Adrenal gland (tissue), 9 donors: ENCODE measurements at regions not wholly inside any gene's neighbourhood (a gene's known extent, or its start where the extent isn't known, plus 50 kb on each side); places are given as distances from the start of the nearest gene placed in this dataset.

Source experiments
- DNase-seq, 7 donors: peaks; one replicate each; pipeline ENCODE4 v3.0.0-alpha.2; 2019 to 2020
- H3K27ac ChIP-seq, 5 donors: fragments of 200-600 bp; sonication (generic) in 4 of 5; 1 replicate in 3 of 5; 2 replicates in 2 of 5; pipeline versions ENCODE4 v1.5.1 to v1.8.0; 2016 to 2020; ENCODE audit warnings: mild to moderate bottlenecking in 1 of 5
- H3K27me3 ChIP-seq: fragments of 200-600 bp; 2 replicates; pipeline ENCODE4 v1.8.0; 2021
- H3K36me3 ChIP-seq, 2 donors: fragments of 200-600 bp; replicated peaks in 1 of 2; 1 replicate in 1 of 2; 2 replicates in 1 of 2; pipeline versions ENCODE4 v1.5.1 to v1.8.0; 2018 to 2022
- H3K4me1 ChIP-seq, 2 donors: fragments of 200-600 bp; replicated peaks in 1 of 2; 1 replicate in 1 of 2; 2 replicates in 1 of 2; pipeline versions ENCODE4 v1.5.1 to v1.8.0; 2018 to 2021
- H3K4me3 ChIP-seq, 4 donors: fragments of 200-600 bp; sonication (generic) in 3 of 4; one replicate each; pipeline ENCODE4 v1.5.1; 2016 to 2018
- H3K9me3 ChIP-seq, 3 donors: fragments of 200-600 bp; sonication (generic) in 1 of 3; replicated peaks in 1 of 3; 1 replicate in 2 of 3; 2 replicates in 1 of 3; pipeline versions ENCODE4 v1.5.1 to v1.8.0; 2016 to 2021
- CTCF ChIP-seq, 6 experiments: fragments of 450-650 bp in 4 of 6; fragments of 200-600 bp in 2 of 6; sonication (generic) in 1 of 6; IDR thresholded peaks; 1 replicate in 5 of 6; 2 replicates in 1 of 6; pipeline versions ENCODE4 v1.5.1 to v1.8.0; 2016 to 2021; ENCODE audit warnings: antibody characterized with exemption in 6 of 6, mild to moderate bottlenecking in 2 of 6, moderate library complexity in 1 of 6
- POLR2A ChIP-seq, 2 donors: fragments of 450-650 bp; IDR thresholded peaks; one replicate each; pipeline ENCODE4 v1.6.1; 2017; ENCODE audit warnings: antibody characterized with exemption in 2 of 2, mild to moderate bottlenecking in 2 of 2, moderate library complexity in 1 of 2
- WGBS, 4 donors: extraction: QIAGEN DNeasy Blood & Tissue Kit in 2 of 4; methylation state at CpG; one replicate each; pipeline versions ENCODE4 v1.1.5 to v1.1.7; 2013 to 2017; 5-methylcytosine and 5-hydroxymethylcytosine counted together
- intact Hi-C, 2 donors: fragments of 100-400 bp; cut with DNase I; formaldehyde crosslinking; loops; one replicate each; pipeline versions ENCODE4 v1.14.1 to v1.15.0; 2022 to 2023
- donor health status: healthy with polysubstance abuse.
- donor health status: Bipolar disorder and iron deficiency.
- donor health status: DM: yes; HTN: yes; CAD: no.
- donor health status: DM: no; HTN: no; CAD: no.
- donor health status: DM: no; HTN: no; CAD: no.

- TF ChIP-seq POLR2A (IDR thresholded peaks at IDR 0.05) = no peak
- TF ChIP-seq CTCF (IDR thresholded peaks at IDR 0.05) = no peak
- H3K36me3 ChIP-seq = no peaks in the 10 kb centered on the region
- no peaks in the 10 kb centered on the region for H3K4me1 ChIP-seq
- intact Hi-C loops = no loop called here
- H3K9me3 ChIP-seq = no peaks in the 10 kb centered on the region
- no peak overlapping the region for H3K27ac ChIP-seq
- H3K4me3 ChIP-seq = no peak overlapping the region
- no peak for DNase-seq
- H3K27me3 ChIP-seq = no peaks in the 10 kb centered on the region
- WGBS, 4 donors = 83 to 100% (median 100%) methylated on average over 1 of the region's 1 CpG
Observed at GRCh38 chr13:90700340-90700739, 647.1 kb upstream of the MIR17HG start.

- TF ChIP-seq CTCF (IDR thresholded peaks at IDR 0.05) = no peak
- no peak for TF ChIP-seq POLR2A (IDR thresholded peaks at IDR 0.05)
- Histone ChIP-seq H3K36me3 (no peaks in the 10 kb centered on the region), H3K4me3 (no peak overlapping the region), H3K4me1 (no peaks in the 10 kb centered on the region), H3K27me3 (no peaks in the 10 kb centered on the region), H3K27ac (no peak overlapping the region), H3K9me3 (no peaks in the 10 kb centered on the region)
- intact Hi-C loops = no loop called here
- no peak for DNase-seq
- 89 to 95% (median 92%) methylated on average over 2 of the region's 2 CpGs for WGBS, 4 donors
Observed at GRCh38 chr13:90701264-90701663, 646.2 kb upstream of the MIR17HG start.

GRCh38 chr13:90702050-90702449 is 645.4 kb upstream of the MIR17HG start:
- DNase-seq = no peak
- H3K36me3 ChIP-seq = no peaks in the 10 kb centered on the region
- no peaks in the 10 kb centered on the region for H3K27me3 ChIP-seq
- no peak for TF ChIP-seq POLR2A (IDR thresholded peaks at IDR 0.05)
- no peak overlapping the region for H3K4me3 ChIP-seq
- H3K27ac ChIP-seq = no peak overlapping the region
- H3K4me1 ChIP-seq = no peaks in the 10 kb centered on the region
- no peaks in the 10 kb centered on the region for H3K9me3 ChIP-seq
- intact Hi-C loops = no loop called here
- 84 to 97% (median 91%) methylated on average over 5 of the region's 5 CpGs for WGBS, 4 donors

GRCh38 chr13:90706631-90707030 is 640.9 kb upstream of the MIR17HG start:
- no peaks in the 10 kb centered on the region for H3K27me3 ChIP-seq
- H3K4me3 ChIP-seq = no peak overlapping the region
- no peaks in the 10 kb centered on the region for H3K9me3 ChIP-seq
- intact Hi-C loops = no loop called here
- H3K36me3 ChIP-seq = no peaks in the 10 kb centered on the region
- no peak for DNase-seq
- H3K27ac ChIP-seq = no peak overlapping the region
- WGBS, 4 donors = 85 to 99% (median 97%) methylated on average over 4 of the region's 4 CpGs
- H3K4me1 ChIP-seq = no peaks in the 10 kb centered on the region
- TF ChIP-seq CTCF (IDR thresholded peaks at IDR 0.05) = no peak
- TF ChIP-seq POLR2A (IDR thresholded peaks at IDR 0.05) = no peak

GRCh38 chr13:90708128-90708527 is 639.4 kb upstream of the MIR17HG start:
- H3K4me1 ChIP-seq = no peaks in the 10 kb centered on the region
- H3K4me3 ChIP-seq = no peak overlapping the region
- no peaks in the 10 kb centered on the region for H3K9me3 ChIP-seq
- no peaks in the 10 kb centered on the region for H3K36me3 ChIP-seq
- TF ChIP-seq CTCF (IDR thresholded peaks at IDR 0.05) (no peak), POLR2A (IDR thresholded peaks at IDR 0.05) (no peak)
- H3K27ac ChIP-seq = no peak overlapping the region
- 86 to 100% (median 97%) methylated on average over 1 of the region's 1 CpG for WGBS, 4 donors
- intact Hi-C loops = no loop called here
- no peak for DNase-seq
- no peaks in the 10 kb centered on the region for H3K27me3 ChIP-seq
